K562 (cell line): ENCODE measurements at regions not wholly inside any gene's neighbourhood (a gene's known extent, or its start where the extent isn't known, plus 50 kb on each side); places are given as distances from the start of the nearest gene placed in this dataset.

Source experiments
- ATF1 ChIP-seq, 2 experiments: fragments of 450-650 bp in 1 of 2; IDR thresholded peaks; 2 replicates each; pipeline ENCODE4 v1.6.1; 2016; ENCODE audit warnings: missing compliant biosample characterization in 1 of 2, missing genetic modification characterization in 1 of 2
- CCNT2 ChIP-seq: IDR thresholded peaks from 2 replicates; pipeline ENCODE4 v1.6.1; 2011; ENCODE audit warnings: borderline replicate concordance, low read depth, mild to moderate bottlenecking, moderate library complexity, mixed read lengths, low read length; ENCODE audit not compliant: insufficient read length; ENCODE audit errors: extremely low read depth
- DPF2 ChIP-seq: fragments of 450-650 bp; IDR thresholded peaks from 2 replicates; pipeline ENCODE4 v1.6.1; 2016
- FOSL1 ChIP-seq: fragments of 200-800 bp; sonication (Bioruptor generic); conservative IDR thresholded peaks from 2 replicates; pipeline ENCODE4 v1.6.1; 2016; ENCODE audit warnings: missing genetic modification characterization, missing compliant biosample characterization
- HNRNPUL1 ChIP-seq: fragments of 200-400 bp; formaldehyde crosslinking; IDR thresholded peaks from 2 replicates; pipeline ENCODE4 v1.6.1; 2017; ENCODE audit warnings: low read length
- NCOA6 ChIP-seq: fragments of 450-650 bp; IDR thresholded peaks from 2 replicates; pipeline ENCODE4 v1.6.1; 2017; ENCODE audit warnings: mild to moderate bottlenecking
- NR2F6 ChIP-seq: fragments of 450-650 bp; formaldehyde crosslinking; IDR thresholded peaks from 2 replicates; pipeline ENCODE4 v1.4.0; 2020; ENCODE audit warnings: mild to moderate bottlenecking
- TEAD4 ChIP-seq, 2 experiments: sonication (generic) in 1 of 2; formaldehyde crosslinking in 1 of 2; IDR thresholded peaks; 2 replicates each; pipeline versions ENCODE4 v1.6.1 to v1.8.0; 2012 to 2022; ENCODE audit warnings: borderline replicate concordance in 1 of 2, inconsistent platforms in 1 of 2, low read length in 1 of 2, mild to moderate bottlenecking in 1 of 2, missing genetic modification reagents in 1 of 2
- TRIM28 ChIP-seq: fragments of 450-650 bp; IDR thresholded peaks from 2 replicates; pipeline ENCODE4 v1.6.1; 2017
- ZC3H4 ChIP-seq: sonication (generic); formaldehyde crosslinking; IDR thresholded peaks from 2 replicates; pipeline ENCODE4 v1.9.0; 2021; ENCODE audit warnings: missing genetic modification reagents, borderline replicate concordance
- ZNF324 ChIP-seq: fragments of 250-450 bp; sonication (Bioruptor Pico); IDR thresholded peaks from 2 replicates; pipeline ENCODE4 v1.4.0; 2020; ENCODE audit warnings: mild to moderate bottlenecking
- TF ChIP-seq, protein P1 (sequence below): fragments of 200-400 bp; formaldehyde crosslinking; IDR thresholded peaks from 2 replicates; pipeline ENCODE4 v1.6.1; 2017; ENCODE audit warnings: mild to moderate bottlenecking, low read depth, low read length, moderate library complexity
- TF ChIP-seq, protein P2 (sequence below): fragments of 250-450 bp; sonication (Bioruptor Pico); IDR thresholded peaks from 2 replicates; pipeline ENCODE4 v1.4.0; 2020; ENCODE audit warnings: mild to moderate bottlenecking
- TF ChIP-seq, protein P3 (sequence below): fragments of 250-450 bp; sonication (Bioruptor Pico); IDR thresholded peaks from 2 replicates; pipeline ENCODE4 v1.8.0; 2021; ENCODE audit warnings: borderline replicate concordance, mild to moderate bottlenecking, moderate library complexity; ENCODE audit not compliant: poor library complexity, severe bottlenecking
- TF ChIP-seq, protein P4 (sequence below): sonication (generic); formaldehyde crosslinking; IDR thresholded peaks from 2 replicates; pipeline ENCODE4 v1.9.0; 2022; ENCODE audit warnings: mild to moderate bottlenecking, missing genetic modification reagents
- TF ChIP-seq, protein P5 (sequence below), 2 experiments: fragments of 450-650 bp in 1 of 2; IDR thresholded peaks; 2 replicates each; pipeline ENCODE4 v1.6.1; 2011 to 2017; ENCODE audit warnings: low read depth in 2 of 2, antibody characterized with exemption in 1 of 2, borderline replicate concordance in 1 of 2, low read length in 1 of 2, mild to moderate bottlenecking in 1 of 2, mixed read lengths in 1 of 2; ENCODE audit not compliant: control insufficient read depth in 1 of 2
- TF ChIP-seq, protein P6 (sequence below): fragments of 450-650 bp; formaldehyde crosslinking; IDR thresholded peaks from 2 replicates; pipeline ENCODE4 v1.4.0; 2022; ENCODE audit warnings: missing genetic modification characterization
- TF ChIP-seq, protein P7 (sequence below): fragments of 250-450 bp; sonication (Bioruptor Pico); IDR thresholded peaks from 2 replicates; pipeline ENCODE4 v1.8.0; 2021; ENCODE audit warnings: moderate library complexity, mild to moderate bottlenecking, inconsistent platforms

DNA sequence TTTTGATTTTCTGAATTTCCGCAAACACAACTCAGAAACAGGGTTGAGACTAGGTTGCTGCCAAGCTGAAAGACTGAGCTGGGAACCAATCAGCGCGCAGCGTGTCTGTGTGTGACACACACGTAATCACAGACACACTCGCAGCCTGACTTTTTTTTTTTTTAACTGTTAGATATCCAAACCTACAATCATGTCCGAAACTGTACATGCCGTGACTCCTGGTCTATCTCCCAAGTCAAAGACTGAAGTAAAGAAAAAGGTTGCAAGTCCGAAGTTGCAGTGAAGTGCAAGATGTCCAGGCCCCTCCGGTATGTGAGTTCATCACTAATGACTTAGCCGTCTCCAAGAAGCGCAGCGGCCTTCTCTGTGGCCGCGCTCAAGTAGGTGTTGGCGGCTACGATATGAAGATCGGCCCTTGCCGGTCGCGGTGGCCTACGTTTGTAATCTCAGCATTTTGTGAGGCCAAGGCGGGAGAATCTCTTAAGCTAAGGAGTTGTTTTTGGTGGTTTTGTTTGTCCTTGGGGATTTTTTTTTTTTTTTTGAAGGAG, 108.2 kb downstream of the HFE start (continued):
- TF ChIP-seq, protein P1, sequence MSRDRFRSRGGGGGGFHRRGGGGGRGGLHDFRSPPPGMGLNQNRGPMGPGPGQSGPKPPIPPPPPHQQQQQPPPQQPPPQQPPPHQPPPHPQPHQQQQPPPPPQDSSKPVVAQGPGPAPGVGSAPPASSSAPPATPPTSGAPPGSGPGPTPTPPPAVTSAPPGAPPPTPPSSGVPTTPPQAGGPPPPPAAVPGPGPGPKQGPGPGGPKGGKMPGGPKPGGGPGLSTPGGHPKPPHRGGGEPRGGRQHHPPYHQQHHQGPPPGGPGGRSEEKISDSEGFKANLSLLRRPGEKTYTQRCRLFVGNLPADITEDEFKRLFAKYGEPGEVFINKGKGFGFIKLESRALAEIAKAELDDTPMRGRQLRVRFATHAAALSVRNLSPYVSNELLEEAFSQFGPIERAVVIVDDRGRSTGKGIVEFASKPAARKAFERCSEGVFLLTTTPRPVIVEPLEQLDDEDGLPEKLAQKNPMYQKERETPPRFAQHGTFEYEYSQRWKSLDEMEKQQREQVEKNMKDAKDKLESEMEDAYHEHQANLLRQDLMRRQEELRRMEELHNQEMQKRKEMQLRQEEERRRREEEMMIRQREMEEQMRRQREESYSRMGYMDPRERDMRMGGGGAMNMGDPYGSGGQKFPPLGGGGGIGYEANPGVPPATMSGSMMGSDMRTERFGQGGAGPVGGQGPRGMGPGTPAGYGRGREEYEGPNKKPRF, result no peak
- TF ChIP-seq ZNF324 (no peak), HNRNPUL1 (no peak), CCNT2 (no peak), TRIM28 (no peak), NCOA6 (no peak), DPF2 (peak; percentile 14; the same call in 1 of the 2 replicates), ZC3H4 (CRISPR knock-in tag) (peak; percentile 80; the same call in 1 of the 2 replicates), ATF1 (CRISPR knock-in tag; IDR thresholded peaks at IDR 0.05) (no peak; the same call in 1 of the 2 replicates), ATF1 (tag; IDR thresholded peaks at IDR 0.05) (peak; percentile 96), FOSL1 (tag) (no peak; the same call in 1 of the 2 replicates), TEAD4 (IDR thresholded peaks at IDR 0.05; ENCODE audit: low read length) (peak; percentile 43; the same call in 1 of the 2 replicates), TEAD4 (CRISPR knock-in tag; IDR thresholded peaks at IDR 0.05; ENCODE audit: borderline replicate concordance) (no peak), NR2F6 (CRISPR knock-in tag) (no peak)
- TF ChIP-seq, protein P2, sequence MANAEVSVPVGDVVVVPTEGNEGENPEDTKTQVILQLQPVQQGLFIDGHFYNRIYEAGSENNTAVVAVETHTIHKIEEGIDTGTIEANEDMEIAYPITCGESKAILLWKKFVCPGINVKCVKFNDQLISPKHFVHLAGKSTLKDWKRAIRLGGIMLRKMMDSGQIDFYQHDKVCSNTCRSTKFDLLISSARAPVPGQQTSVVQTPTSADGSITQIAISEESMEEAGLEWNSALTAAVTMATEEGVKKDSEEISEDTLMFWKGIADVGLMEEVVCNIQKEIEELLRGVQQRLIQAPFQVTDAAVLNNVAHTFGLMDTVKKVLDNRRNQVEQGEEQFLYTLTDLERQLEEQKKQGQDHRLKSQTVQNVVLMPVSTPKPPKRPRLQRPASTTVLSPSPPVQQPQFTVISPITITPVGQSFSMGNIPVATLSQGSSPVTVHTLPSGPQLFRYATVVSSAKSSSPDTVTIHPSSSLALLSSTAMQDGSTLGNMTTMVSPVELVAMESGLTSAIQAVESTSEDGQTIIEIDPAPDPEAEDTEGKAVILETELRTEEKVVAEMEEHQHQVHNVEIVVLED, result no peak
- TF ChIP-seq, protein P3, sequence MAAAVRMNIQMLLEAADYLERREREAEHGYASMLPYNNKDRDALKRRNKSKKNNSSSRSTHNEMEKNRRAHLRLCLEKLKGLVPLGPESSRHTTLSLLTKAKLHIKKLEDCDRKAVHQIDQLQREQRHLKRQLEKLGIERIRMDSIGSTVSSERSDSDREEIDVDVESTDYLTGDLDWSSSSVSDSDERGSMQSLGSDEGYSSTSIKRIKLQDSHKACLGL (CRISPR knock-in tag), result no peak
- TF ChIP-seq, protein P4, sequence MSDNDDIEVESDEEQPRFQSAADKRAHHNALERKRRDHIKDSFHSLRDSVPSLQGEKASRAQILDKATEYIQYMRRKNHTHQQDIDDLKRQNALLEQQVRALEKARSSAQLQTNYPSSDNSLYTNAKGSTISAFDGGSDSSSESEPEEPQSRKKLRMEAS (CRISPR knock-in tag), result no peak
- TF ChIP-seq, protein P5, sequence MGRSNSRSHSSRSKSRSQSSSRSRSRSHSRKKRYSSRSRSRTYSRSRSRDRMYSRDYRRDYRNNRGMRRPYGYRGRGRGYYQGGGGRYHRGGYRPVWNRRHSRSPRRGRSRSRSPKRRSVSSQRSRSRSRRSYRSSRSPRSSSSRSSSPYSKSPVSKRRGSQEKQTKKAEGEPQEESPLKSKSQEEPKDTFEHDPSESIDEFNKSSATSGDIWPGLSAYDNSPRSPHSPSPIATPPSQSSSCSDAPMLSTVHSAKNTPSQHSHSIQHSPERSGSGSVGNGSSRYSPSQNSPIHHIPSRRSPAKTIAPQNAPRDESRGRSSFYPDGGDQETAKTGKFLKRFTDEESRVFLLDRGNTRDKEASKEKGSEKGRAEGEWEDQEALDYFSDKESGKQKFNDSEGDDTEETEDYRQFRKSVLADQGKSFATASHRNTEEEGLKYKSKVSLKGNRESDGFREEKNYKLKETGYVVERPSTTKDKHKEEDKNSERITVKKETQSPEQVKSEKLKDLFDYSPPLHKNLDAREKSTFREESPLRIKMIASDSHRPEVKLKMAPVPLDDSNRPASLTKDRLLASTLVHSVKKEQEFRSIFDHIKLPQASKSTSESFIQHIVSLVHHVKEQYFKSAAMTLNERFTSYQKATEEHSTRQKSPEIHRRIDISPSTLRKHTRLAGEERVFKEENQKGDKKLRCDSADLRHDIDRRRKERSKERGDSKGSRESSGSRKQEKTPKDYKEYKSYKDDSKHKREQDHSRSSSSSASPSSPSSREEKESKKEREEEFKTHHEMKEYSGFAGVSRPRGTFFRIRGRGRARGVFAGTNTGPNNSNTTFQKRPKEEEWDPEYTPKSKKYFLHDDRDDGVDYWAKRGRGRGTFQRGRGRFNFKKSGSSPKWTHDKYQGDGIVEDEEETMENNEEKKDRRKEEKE (IDR thresholded peaks at IDR 0.05; ENCODE audit: borderline replicate concordance in 1 of 2, control insufficient read depth in 1 of 2, low read depth in 2 of 2, low read length in 1 of 2), result peak in 1 of 2 experiments; percentile 84; a peak in 2 of 4 replicates
- TF ChIP-seq, protein P6, sequence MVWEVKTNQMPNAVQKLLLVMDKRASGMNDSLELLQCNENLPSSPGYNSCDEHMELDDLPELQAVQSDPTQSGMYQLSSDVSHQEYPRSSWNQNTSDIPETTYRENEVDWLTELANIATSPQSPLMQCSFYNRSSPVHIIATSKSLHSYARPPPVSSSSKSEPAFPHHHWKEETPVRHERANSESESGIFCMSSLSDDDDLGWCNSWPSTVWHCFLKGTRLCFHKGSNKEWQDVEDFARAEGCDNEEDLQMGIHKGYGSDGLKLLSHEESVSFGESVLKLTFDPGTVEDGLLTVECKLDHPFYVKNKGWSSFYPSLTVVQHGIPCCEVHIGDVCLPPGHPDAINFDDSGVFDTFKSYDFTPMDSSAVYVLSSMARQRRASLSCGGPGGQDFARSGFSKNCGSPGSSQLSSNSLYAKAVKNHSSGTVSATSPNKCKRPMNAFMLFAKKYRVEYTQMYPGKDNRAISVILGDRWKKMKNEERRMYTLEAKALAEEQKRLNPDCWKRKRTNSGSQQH, result no peak; the same call in 1 of the 2 replicates
- TF ChIP-seq, protein P7, sequence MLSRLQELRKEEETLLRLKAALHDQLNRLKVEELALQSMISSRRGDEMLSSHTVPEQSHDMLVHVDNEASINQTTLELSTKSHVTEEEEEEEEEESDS (CRISPR knock-in tag), result no peak
